Progenitor cell of endocrine pancreas (in vitro differentiated cells): ENCODE measurements at regions not wholly inside any gene's neighbourhood (a gene's known extent, or its start where the extent isn't known, plus 50 kb on each side); places are given as distances from the start of the nearest gene placed in this dataset.

ENCODE experiments used
- DNase-seq: peaks from one replicate; pipeline ENCODE4 v3.0.0; 2021; ENCODE audit warnings: low spot score; ENCODE audit not compliant: unreplicated experiment
- H3K27ac Mint-ChIP-seq: 2 replicates; pipeline ENCODE4 v1.8.0; 2021; ENCODE audit warnings: mild to moderate bottlenecking, moderate library complexity, mixed read lengths
- H3K27me3 Mint-ChIP-seq: 2 replicates; pipeline ENCODE4 v1.8.0; 2021; ENCODE audit warnings: mixed read lengths
- H3K36me3 Mint-ChIP-seq: 2 replicates; pipeline ENCODE4 v1.8.0; 2022; ENCODE audit warnings: mixed read lengths; ENCODE audit not compliant: insufficient read depth
- H3K4me1 Mint-ChIP-seq: 2 replicates; pipeline ENCODE4 v1.8.0; 2021; ENCODE audit warnings: low read depth, mixed read lengths
- H3K4me3 Mint-ChIP-seq: 2 replicates; pipeline ENCODE4 v1.8.0; 2021; ENCODE audit warnings: low read depth, mild to moderate bottlenecking, moderate library complexity, mixed read lengths
- H3K9me3 Mint-ChIP-seq: 2 replicates; pipeline ENCODE4 v1.8.0; 2021; ENCODE audit warnings: low read depth, mixed read lengths
- TF ChIP-seq, protein P1 (sequence below): fragments of 200-600 bp; sonication (generic); IDR thresholded peaks from one replicate; pipeline ENCODE4 v1.5.0; 2021; ENCODE audit warnings: antibody characterized with exemption, mild to moderate bottlenecking; ENCODE audit not compliant: unreplicated experiment

- no peak for DNase-seq
- Mint-ChIP-seq H3K36me3 (no peaks in the 10 kb centered on the region), H3K4me1 (peaks cover 5% of the 10 kb centered on the region), H3K9me3 (no peaks in the 10 kb centered on the region), H3K27ac (no peak overlapping the region), H3K4me3 (no peak overlapping the region), H3K27me3 (no peaks in the 10 kb centered on the region)
- TF ChIP-seq, protein P1, sequence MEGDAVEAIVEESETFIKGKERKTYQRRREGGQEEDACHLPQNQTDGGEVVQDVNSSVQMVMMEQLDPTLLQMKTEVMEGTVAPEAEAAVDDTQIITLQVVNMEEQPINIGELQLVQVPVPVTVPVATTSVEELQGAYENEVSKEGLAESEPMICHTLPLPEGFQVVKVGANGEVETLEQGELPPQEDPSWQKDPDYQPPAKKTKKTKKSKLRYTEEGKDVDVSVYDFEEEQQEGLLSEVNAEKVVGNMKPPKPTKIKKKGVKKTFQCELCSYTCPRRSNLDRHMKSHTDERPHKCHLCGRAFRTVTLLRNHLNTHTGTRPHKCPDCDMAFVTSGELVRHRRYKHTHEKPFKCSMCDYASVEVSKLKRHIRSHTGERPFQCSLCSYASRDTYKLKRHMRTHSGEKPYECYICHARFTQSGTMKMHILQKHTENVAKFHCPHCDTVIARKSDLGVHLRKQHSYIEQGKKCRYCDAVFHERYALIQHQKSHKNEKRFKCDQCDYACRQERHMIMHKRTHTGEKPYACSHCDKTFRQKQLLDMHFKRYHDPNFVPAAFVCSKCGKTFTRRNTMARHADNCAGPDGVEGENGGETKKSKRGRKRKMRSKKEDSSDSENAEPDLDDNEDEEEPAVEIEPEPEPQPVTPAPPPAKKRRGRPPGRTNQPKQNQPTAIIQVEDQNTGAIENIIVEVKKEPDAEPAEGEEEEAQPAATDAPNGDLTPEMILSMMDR, result no peak
These were observed 397.5 kb downstream of the CDC14C start for GRCh38 chr7:49321843-49322242.

DNA sequence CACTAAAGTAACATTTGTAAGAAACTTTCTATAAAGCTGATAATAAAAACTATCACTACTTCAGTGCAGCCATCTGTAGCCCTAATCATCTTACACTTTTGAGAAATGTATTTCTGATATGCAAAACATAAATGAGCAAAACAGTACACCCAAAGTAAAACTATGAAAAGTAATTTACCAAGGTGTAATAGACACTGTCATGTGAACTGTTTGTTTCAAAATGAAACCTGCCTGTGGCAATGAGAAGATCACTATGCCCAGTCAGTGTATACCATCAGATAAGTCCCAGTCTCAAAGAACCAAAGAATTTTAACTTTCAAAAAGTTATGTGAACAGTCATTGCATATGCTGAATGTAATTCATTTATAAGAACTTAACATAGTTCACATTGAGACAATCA lies 398.1 kb downstream of the CDC14C start:
- no peaks in the 10 kb centered on the region for H3K9me3 Mint-ChIP-seq
- TF ChIP-seq, protein P1, result no peak
- no peaks in the 10 kb centered on the region for H3K27me3 Mint-ChIP-seq
- no peak for DNase-seq
- H3K27ac Mint-ChIP-seq, result no peak overlapping the region
- peaks cover 5% of the 10 kb centered on the region for H3K4me1 Mint-ChIP-seq
- no peaks in the 10 kb centered on the region for H3K36me3 Mint-ChIP-seq
- H3K4me3 Mint-ChIP-seq, result no peak overlapping the region

DNA sequence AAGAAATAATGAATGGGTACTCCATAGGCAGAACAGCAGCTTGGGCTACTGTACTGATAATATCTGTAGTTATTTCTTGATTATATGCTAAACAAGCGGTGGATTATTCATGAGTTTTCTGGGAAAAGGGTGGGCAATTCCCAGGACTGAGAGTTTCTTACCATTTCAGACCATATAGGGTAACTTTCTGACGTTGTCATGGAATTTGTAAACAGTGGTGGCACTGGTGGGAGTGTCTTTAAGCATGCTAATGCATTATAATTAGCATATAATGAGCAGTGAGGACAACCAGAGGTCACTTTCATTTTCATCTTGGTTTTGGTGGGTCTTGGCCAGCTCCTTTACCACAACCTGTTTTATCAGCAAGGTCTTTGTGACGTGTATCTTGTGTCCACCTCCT lies 399.7 kb downstream of the CDC14C start:
- TF ChIP-seq, protein P1, result no peak
- Mint-ChIP-seq H3K4me3 (no peak overlapping the region), H3K9me3 (no peaks in the 10 kb centered on the region), H3K27me3 (no peaks in the 10 kb centered on the region), H3K36me3 (no peaks in the 10 kb centered on the region), H3K27ac (no peak overlapping the region), H3K4me1 (peaks cover 5% of the 10 kb centered on the region)
- no peak for DNase-seq

- DNase-seq, result no peak
- TF ChIP-seq, protein P1, result no peak
These were observed 400.4 kb downstream of the CDC14C start for GRCh38 chr7:49324707-49325106.

GRCh38 chr7:49325571-49325970 lies 401.2 kb downstream of the CDC14C start:
- no peak overlapping the region for H3K27ac Mint-ChIP-seq
- H3K9me3 Mint-ChIP-seq, result no peaks in the 10 kb centered on the region
- DNase-seq, result no peak
- H3K4me1 Mint-ChIP-seq, result peaks cover 5% of the 10 kb centered on the region
- no peaks in the 10 kb centered on the region for H3K27me3 Mint-ChIP-seq
- TF ChIP-seq, protein P1, result no peak
- H3K36me3 Mint-ChIP-seq, result no peaks in the 10 kb centered on the region
- H3K4me3 Mint-ChIP-seq, result no peak overlapping the region

More at GRCh38 chr7:49324707-49325106, 400.4 kb downstream of the CDC14C start:
- Mint-ChIP-seq H3K9me3 (no peaks in the 10 kb centered on the region), H3K27ac (no peak overlapping the region), H3K36me3 (no peaks in the 10 kb centered on the region), H3K4me3 (no peak overlapping the region), H3K27me3 (no peaks in the 10 kb centered on the region), H3K4me1 (peaks cover 5% of the 10 kb centered on the region)

DNA sequence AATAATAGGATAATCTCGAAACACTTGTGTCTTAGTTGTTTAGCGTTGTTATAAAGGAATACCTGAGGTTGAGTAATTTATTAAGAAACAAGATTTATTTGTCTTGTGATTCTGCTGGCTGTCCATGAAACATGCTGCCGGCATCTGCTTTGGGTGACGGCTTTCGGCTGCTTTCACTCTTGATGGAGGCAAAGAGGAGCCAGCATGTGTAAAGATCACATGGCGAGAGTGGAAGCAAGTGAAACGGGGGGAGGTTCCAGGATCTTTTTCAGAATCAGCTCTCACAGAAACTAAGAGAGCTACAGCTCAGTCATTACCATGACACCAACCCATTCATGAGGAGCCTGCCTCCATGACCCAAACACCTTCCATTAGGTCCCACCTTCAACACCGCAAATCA lies 402.8 kb downstream of the CDC14C start:
- TF ChIP-seq, protein P1, result no peak
- DNase-seq, result no peak
- Mint-ChIP-seq H3K4me1 (no peaks in the 10 kb centered on the region), H3K4me3 (no peak overlapping the region), H3K27ac (no peak overlapping the region), H3K36me3 (no peaks in the 10 kb centered on the region), H3K9me3 (no peaks in the 10 kb centered on the region), H3K27me3 (no peaks in the 10 kb centered on the region)
